SK-N-MC (cell line): ENCODE measurements at regions not wholly inside any gene's neighbourhood (a gene's known extent, or its start where the extent isn't known, plus 50 kb on each side); places are given as distances from the start of the nearest gene placed in this dataset.

Source experiments
- EZH2 ChIP-seq: fragments of 200-600 bp; sonication (generic); IDR thresholded peaks from one replicate; pipeline ENCODE4 v1.6.1; 2017; ENCODE audit warnings: antibody characterized with exemption
- POLR2AphosphoS5 ChIP-seq: IDR thresholded peaks from 2 replicates; pipeline ENCODE4 v1.6.1; 2012; ENCODE audit warnings: mild to moderate bottlenecking, low read depth, low read length, borderline replicate concordance

DNA sequence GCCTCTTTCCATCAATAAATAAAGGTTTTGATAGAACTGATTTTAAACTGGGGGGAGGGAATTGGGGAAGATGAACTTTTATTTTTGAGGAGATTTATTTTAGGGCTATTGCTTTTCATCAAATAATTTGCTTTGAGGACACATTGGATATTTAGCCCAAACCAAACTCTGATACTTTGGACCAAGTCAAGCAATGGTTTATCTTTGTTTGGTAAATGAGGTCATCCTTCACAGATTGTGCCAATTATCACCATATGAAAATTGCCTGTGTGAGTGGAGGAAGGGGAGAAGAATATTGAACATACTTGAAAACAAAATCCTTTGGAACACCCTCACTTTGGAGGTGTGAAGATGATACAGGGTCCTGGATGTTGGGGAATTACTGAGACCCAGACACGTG, 176.9 kb upstream of the CD180 start:
- TF ChIP-seq EZH2: no peak
- no peak for TF ChIP-seq POLR2AphosphoS5
